ENCODE measurements at regions not wholly inside any gene's neighbourhood (a gene's known extent, or its start where the extent isn't known, plus 50 kb on each side); places are given as distances from the start of the nearest gene placed in this dataset.
"Not testable (repeated sequence)": the region's sequence is repeated elsewhere in the genome, so short reads cannot be mapped to it uniquely, and the experiment has no call there.

DNA sequence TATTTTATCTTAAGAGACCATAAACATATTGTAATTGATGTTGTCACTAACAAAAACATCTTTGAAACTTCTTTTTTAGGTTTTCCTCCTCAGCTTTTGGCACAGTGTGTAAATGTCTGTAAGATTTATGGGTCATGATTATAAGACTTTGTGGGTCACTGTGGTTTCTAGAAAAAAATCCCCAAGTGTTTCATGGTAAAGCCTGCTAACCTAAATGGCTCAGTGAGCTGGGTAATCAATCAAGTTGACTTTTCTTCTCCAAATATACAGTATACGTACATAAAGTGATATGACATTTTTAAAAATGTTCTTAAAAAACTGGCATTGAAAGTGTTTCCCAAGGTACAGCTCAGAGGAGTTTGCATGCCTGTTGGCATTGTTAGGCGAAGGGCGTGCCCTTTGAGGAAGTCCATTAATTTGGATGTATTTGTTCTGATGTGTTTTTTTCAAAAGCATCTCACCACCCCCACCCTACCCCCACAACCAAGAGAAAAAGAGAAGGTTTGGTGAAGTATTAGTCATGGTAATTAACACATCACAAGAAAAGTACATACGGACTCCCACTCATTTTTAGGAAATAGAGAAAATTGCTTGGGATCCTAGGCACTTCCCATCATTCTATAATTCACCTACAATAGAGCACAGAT lies 385.4 kb upstream of the LRRC3B start:
- Mint-ChIP-seq H3K27ac (no peak overlapping the region), H3K4me3 (no peak overlapping the region), H3K36me3 (peaks cover 0 to 1% of the 10 kb centered on the region in 2 donors), H3K4me1 (no peaks in the 10 kb centered on the region), H3K27me3 (no peaks in the 10 kb centered on the region), H3K9me3 (peaks cover 0 to 8% of the 10 kb centered on the region in 2 donors)
- ATAC-seq (replicated peaks) = no peak
- no peak for DNase-seq

DNA sequence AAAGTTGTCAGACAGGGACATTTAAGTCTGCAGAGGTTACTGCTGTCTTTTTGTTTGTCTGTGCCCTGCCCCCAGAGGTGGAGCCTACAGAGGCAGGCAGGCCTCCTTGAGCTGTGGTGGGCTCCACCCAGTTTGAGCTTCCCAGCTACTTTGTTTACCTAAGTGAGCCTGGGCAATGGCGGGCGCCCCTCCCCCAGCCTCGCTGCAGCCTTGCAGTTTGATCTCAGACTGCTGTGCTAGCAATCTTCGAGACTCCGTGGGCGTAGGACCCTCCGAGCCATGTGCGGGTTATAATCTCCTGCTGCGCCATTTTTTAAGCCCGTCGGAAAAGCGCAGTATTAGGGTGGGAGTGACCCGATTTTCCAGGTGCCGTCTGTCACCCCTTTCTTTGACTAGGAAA lies 378.0 kb upstream of the LRRC3B start:
- not testable (repeated sequence) for H3K36me3 Mint-ChIP-seq; ATAC-seq (replicated peaks); DNase-seq; H3K4me3 Mint-ChIP-seq; H3K27me3 Mint-ChIP-seq; H3K4me1 Mint-ChIP-seq; H3K9me3 Mint-ChIP-seq; H3K27ac Mint-ChIP-seq

- Mint-ChIP-seq H3K36me3 (no peaks in the 10 kb centered on the region), H3K27ac (no peak overlapping the region)
- no peak for DNase-seq
These were observed 377.3 kb upstream of the LRRC3B start for GRCh38 chr3:26245236-26245635.

DNA sequence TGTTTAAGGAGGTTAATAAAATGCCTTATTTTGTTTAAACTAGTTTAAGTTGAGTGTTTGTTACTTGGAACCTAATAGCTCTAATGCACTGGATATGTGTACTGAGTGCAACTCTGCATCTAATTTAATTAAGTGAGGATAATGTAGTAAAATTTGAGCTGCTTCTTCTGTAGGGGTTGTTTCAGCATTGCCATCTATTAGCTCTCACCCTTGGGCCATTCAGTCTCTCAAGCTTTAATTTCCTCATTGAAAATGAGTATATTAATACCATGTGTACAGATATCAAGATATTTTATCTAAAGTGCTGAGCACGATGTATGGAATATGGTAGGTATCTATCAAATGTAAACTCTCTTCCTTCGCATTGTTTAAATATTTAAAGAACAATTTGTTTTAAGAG lies 375.7 kb upstream of the LRRC3B start:
- Mint-ChIP-seq H3K27me3 (no peaks in the 10 kb centered on the region), H3K9me3 (peaks cover 6% of the 10 kb centered on the region in 2 donors), H3K36me3 (no peaks in the 10 kb centered on the region), H3K27ac (no peak overlapping the region), H3K4me3 (no peak overlapping the region), H3K4me1 (no peaks in the 10 kb centered on the region)
- no peak for ATAC-seq (replicated peaks)
- DNase-seq = no peak

More at GRCh38 chr3:26245236-26245635, 377.3 kb upstream of the LRRC3B start:
- peaks cover 4 to 8% of the 10 kb centered on the region in 2 donors for H3K9me3 Mint-ChIP-seq
- H3K27me3 Mint-ChIP-seq = no peaks in the 10 kb centered on the region
- no peak overlapping the region for H3K4me3 Mint-ChIP-seq
- no peak for ATAC-seq (replicated peaks)
- H3K4me1 Mint-ChIP-seq = no peaks in the 10 kb centered on the region

GRCh38 chr3:26247712-26248111 lies 374.9 kb upstream of the LRRC3B start:
- Mint-ChIP-seq H3K27ac (no peak overlapping the region), H3K4me1 (no peaks in the 10 kb centered on the region), H3K4me3 (no peak overlapping the region), H3K9me3 (peaks cover 3 to 6% of the 10 kb centered on the region in 2 donors), H3K27me3 (no peaks in the 10 kb centered on the region), H3K36me3 (no peaks in the 10 kb centered on the region)
- no peak for ATAC-seq (replicated peaks)
- no peak for DNase-seq

GRCh38 chr3:26252001-26252400 lies 370.6 kb upstream of the LRRC3B start:
- no peak overlapping the region for H3K4me3 Mint-ChIP-seq
- H3K9me3 Mint-ChIP-seq = peaks cover 0 to 2% of the 10 kb centered on the region in 2 donors
- no peaks in the 10 kb centered on the region for H3K36me3 Mint-ChIP-seq
- H3K27me3 Mint-ChIP-seq = no peaks in the 10 kb centered on the region
- ATAC-seq (replicated peaks) (no peak), DNase-seq (no peak)
- no peak overlapping the region for H3K27ac Mint-ChIP-seq
- no peaks in the 10 kb centered on the region for H3K4me1 Mint-ChIP-seq

GRCh38 chr3:26256224-26256623 lies 366.3 kb upstream of the LRRC3B start:
- Mint-ChIP-seq H3K27me3 (no peaks in the 10 kb centered on the region), H3K4me3 (no peak overlapping the region), H3K36me3 (no peaks in the 10 kb centered on the region), H3K27ac (no peak overlapping the region), H3K9me3 (no peaks in the 10 kb centered on the region), H3K4me1 (no peaks in the 10 kb centered on the region)
- no peak for DNase-seq
- ATAC-seq (replicated peaks) = no peak

DNA sequence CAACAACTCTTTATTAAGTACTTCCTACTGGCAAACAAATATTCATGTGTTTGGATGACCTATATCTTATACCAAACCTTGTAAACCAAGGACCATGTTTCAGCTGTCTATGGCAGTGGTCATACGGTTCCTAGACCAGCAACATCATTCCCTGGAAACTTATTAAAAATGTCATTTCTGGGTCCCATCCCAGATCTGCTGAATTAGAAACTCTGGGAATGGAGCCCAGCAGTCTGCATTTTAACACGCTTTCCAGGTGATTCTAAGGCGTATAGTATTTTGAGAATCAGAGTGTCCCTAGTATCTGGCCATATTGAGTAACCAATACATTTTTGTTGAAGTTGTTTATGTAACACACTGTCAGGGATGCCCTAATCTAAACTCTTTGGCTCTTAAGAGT lies 363.4 kb upstream of the LRRC3B start:
- no peaks in the 10 kb centered on the region for H3K27me3 Mint-ChIP-seq
- no peaks in the 10 kb centered on the region for H3K4me1 Mint-ChIP-seq
- H3K9me3 Mint-ChIP-seq = no peaks in the 10 kb centered on the region
- DNase-seq (no peak), ATAC-seq (replicated peaks) (no peak)
- no peak overlapping the region for H3K4me3 Mint-ChIP-seq
- no peak overlapping the region for H3K27ac Mint-ChIP-seq
- no peaks in the 10 kb centered on the region for H3K36me3 Mint-ChIP-seq

GRCh38 chr3:26260139-26260538 lies 362.4 kb upstream of the LRRC3B start:
- Mint-ChIP-seq H3K4me1 (no peaks in the 10 kb centered on the region), H3K9me3 (no peaks in the 10 kb centered on the region), H3K27me3 (no peaks in the 10 kb centered on the region), H3K36me3 (no peaks in the 10 kb centered on the region), H3K4me3 (no peak overlapping the region), H3K27ac (no peak overlapping the region)
- no peak for DNase-seq
- no peak for ATAC-seq (replicated peaks)

- Mint-ChIP-seq H3K4me1 (no peaks in the 10 kb centered on the region), H3K4me3 (no peak overlapping the region), H3K27me3 (no peaks in the 10 kb centered on the region), H3K27ac (no peak overlapping the region), H3K9me3 (no peaks in the 10 kb centered on the region), H3K36me3 (no peaks in the 10 kb centered on the region)
- DNase-seq = no peak
- no peak for ATAC-seq (replicated peaks)
These were observed 357.9 kb upstream of the LRRC3B start for GRCh38 chr3:26264708-26265107.

GRCh38 chr3:26271848-26272247 lies 350.7 kb upstream of the LRRC3B start:
- Mint-ChIP-seq H3K36me3 (no peaks in the 10 kb centered on the region), H3K27me3 (no peaks in the 10 kb centered on the region), H3K27ac (no peak overlapping the region), H3K4me1 (no peaks in the 10 kb centered on the region), H3K4me3 (no peak overlapping the region), H3K9me3 (no peaks in the 10 kb centered on the region)
- DNase-seq (no peak), ATAC-seq (replicated peaks) (no peak)

GRCh38 chr3:26273196-26273595 lies 349.4 kb upstream of the LRRC3B start:
- Mint-ChIP-seq H3K4me1 (no peaks in the 10 kb centered on the region), H3K9me3 (no peaks in the 10 kb centered on the region), H3K27me3 (no peaks in the 10 kb centered on the region), H3K36me3 (no peaks in the 10 kb centered on the region), H3K4me3 (no peak overlapping the region), H3K27ac (no peak overlapping the region)
- ATAC-seq (replicated peaks) (no peak), DNase-seq (no peak)

DNA sequence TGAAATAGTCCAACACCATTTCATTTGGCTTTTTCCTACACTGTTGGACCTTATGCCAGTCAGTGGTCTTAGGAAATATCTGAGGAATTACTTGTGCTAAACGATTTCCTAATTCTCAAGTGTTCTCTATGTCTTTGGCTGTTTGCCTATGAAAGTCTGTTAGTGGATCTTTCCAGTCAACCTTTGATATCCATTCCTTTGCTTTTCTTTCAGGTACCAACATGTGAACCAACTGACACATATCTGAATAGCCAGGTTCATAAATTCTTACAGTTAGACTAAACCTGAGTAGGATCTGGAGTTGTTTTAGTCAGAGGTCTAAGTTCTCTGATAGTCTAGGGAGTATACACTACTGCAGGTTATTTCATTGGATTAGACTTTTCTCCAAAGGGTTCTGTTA lies 343.5 kb upstream of the LRRC3B start:
- Mint-ChIP-seq H3K27me3 (no peaks in the 10 kb centered on the region), H3K36me3 (no peaks in the 10 kb centered on the region), H3K4me3 (no peak overlapping the region), H3K4me1 (no peaks in the 10 kb centered on the region), H3K9me3 (peaks cover 9 to 21% of the 10 kb centered on the region in 2 donors), H3K27ac (no peak overlapping the region)
- DNase-seq = no peak
- no peak for ATAC-seq (replicated peaks)

GRCh38 chr3:26280517-26280916 lies 342.1 kb upstream of the LRRC3B start:
- DNase-seq (no peak), ATAC-seq (replicated peaks) (no peak)
- no peak overlapping the region for H3K27ac Mint-ChIP-seq
- H3K36me3 Mint-ChIP-seq = peaks cover 0 to 1% of the 10 kb centered on the region in 2 donors
- no peaks in the 10 kb centered on the region for H3K4me1 Mint-ChIP-seq
- H3K27me3 Mint-ChIP-seq = no peaks in the 10 kb centered on the region
- no peak overlapping the region for H3K4me3 Mint-ChIP-seq
- peaks cover 14 to 30% of the 10 kb centered on the region in 2 donors for H3K9me3 Mint-ChIP-seq

GRCh38 chr3:26281284-26281985 lies 341.1 kb upstream of the LRRC3B start:
- DNase-seq (no peak), ATAC-seq (replicated peaks) (no peak)
- Mint-ChIP-seq H3K4me1 (no peaks in the 10 kb centered on the region), H3K9me3 (peaks cover 16 to 30% of the 10 kb centered on the region in 2 donors), H3K36me3 (peaks cover 0 to 1% of the 10 kb centered on the region in 2 donors), H3K27ac (no peak overlapping the region), H3K27me3 (no peaks in the 10 kb centered on the region), H3K4me3 (no peak overlapping the region)
